Activated naive CD4-positive, alpha-beta T cell treated with Interleukin-2 at 50 U/mL for 16 hours (primary cell): ENCODE measurements at regions not wholly inside any gene's neighbourhood (a gene's known extent, or its start where the extent isn't known, plus 50 kb on each side); places are given as distances from the start of the nearest gene placed in this dataset.
"Not testable (repeated sequence)": the region's sequence is repeated elsewhere in the genome, so short reads cannot be mapped to it uniquely, and the experiment has no call there.

Experiments
- DNase-seq: peaks from one replicate; pipeline ENCODE4 v3.0.0-alpha.2; 2020

DNA sequence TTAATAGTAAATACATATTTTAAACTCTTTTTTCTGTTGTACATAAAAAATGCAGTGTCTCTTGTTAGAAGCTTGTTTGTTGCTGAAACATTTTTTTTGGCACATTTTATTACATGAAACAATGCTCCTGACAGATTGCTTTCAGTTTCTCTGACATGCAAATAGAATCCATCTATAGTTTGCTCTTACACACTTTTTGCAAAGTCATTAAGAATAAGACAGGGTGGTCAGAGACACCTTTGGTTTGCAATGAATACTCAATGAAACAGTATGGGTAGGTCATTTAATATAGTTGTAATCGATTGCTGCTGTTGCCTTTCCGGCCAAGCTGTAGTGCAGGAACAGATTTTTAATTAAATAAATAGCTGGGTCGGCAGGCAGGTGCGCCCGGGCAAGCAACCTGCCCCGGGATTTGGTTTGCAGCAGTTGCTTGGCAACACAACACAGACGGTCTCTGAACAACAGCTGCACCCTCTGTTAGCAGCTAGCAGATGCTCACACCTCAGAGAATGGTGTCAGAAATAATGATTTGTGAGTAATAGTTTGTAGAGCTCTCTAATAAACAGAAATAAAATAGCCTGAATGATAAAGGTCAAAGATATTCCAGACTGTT, 115.7 kb upstream of the CACNA2D1 start:
- DNase-seq = no peak

- DNase-seq = no peak
Measured at GRCh38 chr7:82549616-82550285, 106.2 kb upstream of the CACNA2D1 start.

- DNase-seq = no peak
Measured at GRCh38 chr7:82548141-82548688, 104.6 kb upstream of the CACNA2D1 start.

DNA sequence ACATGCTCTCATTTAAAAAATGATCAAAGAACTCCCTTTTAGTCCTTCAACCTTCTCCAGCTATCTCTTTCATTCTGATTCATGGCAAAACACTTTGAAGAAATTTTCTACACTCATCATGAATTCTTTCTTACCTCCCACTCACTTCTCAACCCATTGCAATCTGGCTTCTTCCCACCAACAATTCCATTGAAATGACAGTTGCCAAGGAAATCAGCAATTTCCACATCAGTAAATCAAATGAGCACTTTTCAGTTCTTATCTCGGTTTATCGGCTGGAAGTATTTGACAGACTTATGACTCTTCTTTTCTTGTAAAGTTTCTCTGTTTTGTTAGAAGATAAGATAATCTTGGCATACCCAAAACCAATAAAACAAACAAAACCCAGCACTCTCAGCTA, 99.1 kb upstream of the CACNA2D1 start:
- no peak for DNase-seq

GRCh38 chr7:82539969-82540368, 96.4 kb upstream of the CACNA2D1 start:
- DNase-seq = no peak

DNA sequence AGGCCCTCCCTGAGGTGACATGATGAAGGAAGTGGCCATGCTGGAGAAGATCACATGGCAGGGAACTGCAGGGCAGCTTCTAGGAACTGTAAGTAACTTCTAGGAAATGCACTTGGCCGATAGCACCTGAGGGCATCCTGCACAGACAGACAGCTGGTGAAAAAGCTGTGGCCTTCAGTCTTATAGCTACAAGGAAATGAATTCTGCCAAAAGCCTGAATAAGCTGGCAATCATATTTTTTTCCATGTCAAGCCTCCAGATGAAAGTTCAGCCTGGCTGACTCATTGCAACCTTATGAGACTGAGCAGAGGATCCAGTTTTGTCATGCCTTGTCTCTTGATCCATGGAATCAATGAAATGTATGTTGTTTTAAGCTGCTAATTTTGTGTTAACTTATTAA, 91.1 kb upstream of the CACNA2D1 start:
- no peak for DNase-seq

GRCh38 chr7:82530361-82530760, 86.8 kb upstream of the CACNA2D1 start:
- no peak for DNase-seq

GRCh38 chr7:82528577-82529310, 85.2 kb upstream of the CACNA2D1 start:
- DNase-seq = no peak

GRCh38 chr7:82527851-82528250, 84.3 kb upstream of the CACNA2D1 start:
- no peak for DNase-seq

DNA sequence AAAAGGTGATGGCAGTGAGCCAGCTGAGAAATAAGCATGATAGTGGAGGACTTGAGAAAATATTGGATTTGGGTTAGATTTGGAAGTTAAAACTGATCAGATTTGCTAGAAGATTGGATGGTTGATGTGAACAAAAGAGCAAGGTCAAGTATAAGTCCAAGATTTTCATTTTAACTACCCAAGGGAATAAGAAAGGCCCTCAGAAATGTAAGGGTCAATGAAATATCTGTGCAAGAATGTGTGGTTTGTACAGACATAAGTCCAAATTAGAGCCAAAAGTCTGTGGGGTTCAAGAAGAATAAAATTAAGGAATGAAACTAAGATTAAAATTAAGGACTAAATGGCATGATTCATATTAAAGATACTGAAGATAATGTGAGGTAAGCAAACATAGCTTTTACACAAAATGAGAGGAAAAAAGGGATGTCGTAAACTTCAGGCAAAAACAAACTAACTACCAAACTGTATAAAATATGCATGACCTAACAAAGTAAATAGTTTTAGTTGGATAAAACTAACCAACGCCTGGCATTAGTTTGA, 78.4 kb upstream of the CACNA2D1 start:
- DNase-seq = no peak

DNA sequence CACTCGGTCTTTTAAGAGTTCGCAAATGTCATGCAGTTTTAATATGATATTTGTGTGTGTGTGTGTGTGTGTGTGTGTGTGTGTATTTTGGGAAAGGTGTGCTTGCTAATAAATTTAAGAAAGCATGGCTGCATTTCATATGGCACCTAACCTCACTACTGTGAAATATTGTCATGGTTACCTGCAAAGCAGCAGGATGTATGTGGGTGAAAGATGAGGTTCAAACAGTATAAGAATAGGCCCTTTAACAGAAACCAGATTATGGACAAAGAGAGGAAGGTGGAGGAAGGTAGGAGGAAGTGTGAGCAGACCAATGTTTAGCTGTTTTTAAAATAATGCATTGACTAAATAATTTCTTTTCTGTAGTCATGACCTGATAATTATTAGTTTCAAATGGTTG, 73.5 kb upstream of the CACNA2D1 start:
- DNase-seq = no peak

- DNase-seq = no peak
Measured at GRCh38 chr7:82511542-82511941, 68.0 kb upstream of the CACNA2D1 start.

DNA sequence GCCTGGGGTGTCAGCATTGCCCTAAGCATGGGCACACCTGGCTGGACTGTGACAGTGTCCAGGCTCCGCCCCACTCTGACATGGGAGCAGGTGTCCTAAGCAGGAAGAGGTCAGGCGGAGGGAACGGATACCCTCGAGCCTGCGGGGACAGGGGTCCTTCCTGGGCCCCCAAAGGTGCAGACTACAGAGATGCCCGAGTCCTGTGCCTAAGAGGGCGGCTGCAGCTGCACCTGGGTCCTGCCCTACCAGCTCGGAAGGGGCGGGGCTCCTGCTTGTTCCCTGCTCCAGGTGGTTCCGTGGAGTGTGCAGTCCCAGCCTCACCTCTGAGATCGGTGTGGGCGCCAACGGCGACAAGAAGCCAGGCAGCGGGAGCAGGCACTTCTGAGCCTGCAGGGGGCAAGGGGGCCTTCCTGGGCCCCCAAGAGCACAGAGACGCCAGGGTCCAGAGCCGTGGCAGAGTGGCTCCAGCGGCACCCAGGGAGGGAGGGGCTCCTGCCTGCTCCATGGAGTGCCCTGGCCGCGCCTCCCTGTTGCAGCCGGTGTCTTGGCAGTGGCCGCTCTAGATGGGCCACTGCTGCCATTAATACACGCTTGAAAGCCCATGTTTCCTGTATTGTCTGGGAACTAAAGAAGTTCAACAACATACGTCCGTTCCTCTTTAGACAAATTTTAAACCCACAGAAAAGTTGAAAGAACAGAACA, 64.5 kb upstream of the CACNA2D1 start:
- no peak for DNase-seq

- DNase-seq = no peak
Measured at GRCh38 chr7:82507365-82507975, 63.9 kb upstream of the CACNA2D1 start.

GRCh38 chr7:82506702-82507101, 63.1 kb upstream of the CACNA2D1 start:
- no peak for DNase-seq

DNA sequence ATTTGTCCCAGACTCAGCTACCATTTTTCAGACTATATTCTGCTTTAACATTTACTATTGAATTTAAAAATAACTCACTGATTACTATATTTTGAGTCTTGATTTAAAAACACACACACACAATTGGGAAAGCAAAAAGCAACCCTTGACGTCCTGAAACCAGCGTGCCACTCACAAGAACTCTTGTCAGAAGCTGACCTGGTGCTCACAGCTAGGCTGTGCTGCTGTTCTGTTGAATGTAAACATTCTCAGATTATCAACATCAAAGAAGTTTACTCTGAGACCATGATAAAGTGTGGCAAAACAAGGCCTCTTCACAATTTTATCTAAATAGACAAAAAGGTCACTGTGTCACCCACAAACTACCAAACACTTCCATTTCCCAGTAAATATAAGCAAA, 62.6 kb upstream of the CACNA2D1 start:
- DNase-seq = no peak

DNA sequence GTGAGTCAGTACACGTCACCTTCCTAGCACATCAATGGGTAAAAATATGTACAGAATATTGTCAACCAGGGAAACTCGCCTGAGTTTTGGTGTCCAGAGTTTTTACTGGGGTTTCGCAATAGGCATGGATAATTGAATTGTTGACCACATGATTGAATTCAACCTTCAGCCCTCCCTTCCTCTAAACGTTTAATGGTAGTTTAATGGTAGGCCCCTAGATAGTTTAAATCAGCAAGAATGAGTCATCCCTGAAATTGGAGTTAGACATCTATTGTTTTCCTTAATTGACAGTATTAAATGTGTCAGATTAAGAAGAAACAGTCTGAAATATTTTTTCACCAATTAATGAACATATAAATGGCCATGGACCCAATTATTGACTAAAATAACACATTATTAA, 57.8 kb upstream of the CACNA2D1 start:
- DNase-seq = no peak

DNA sequence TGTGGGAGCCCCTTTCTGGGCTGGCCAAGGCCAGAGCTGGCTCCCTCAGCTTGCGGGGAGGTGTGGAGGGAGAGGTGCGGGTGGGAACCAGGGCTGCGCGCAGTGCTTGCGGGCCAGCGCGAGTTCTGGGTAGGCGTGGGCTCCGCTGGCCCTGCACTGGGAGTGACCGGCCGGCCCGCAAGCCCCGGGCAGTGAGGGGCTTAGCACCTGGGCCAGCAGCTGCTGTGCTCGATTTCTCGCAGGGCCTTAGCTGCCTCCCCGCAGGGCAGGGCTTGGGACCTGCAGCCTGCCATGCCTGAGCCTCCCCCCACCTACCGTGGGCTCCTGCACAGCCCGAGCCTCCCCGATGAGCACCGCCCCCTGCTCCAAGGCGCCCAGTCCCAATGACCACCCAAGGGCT, 56.0 kb upstream of the CACNA2D1 start:
- DNase-seq = not testable (repeated sequence)

- no peak for DNase-seq
Measured at GRCh38 chr7:82494420-82494819, 50.8 kb upstream of the CACNA2D1 start.
